Activated CD8-positive, alpha-beta T cell treated with anti-CD3 and anti-CD28 coated beads for 36 hours (primary cell): ENCODE measurements at regions not wholly inside any gene's neighbourhood (a gene's known extent, or its start where the extent isn't known, plus 50 kb on each side); places are given as distances from the start of the nearest gene placed in this dataset.
A peak's percentile ranks its signal among the peaks of the same experiment; 100 is the strongest.

Experiments
- ATAC-seq: fragments of 200-7000 bp; cut with Tn5 transposase; one replicate; pipeline ENCODE4 v1.10.0; 2021; ENCODE audit warnings: mild to moderate bottlenecking, moderate library complexity
- CTCF ChIA-PET: fragments of 350-600 bp; sonication (Branson Sonifier 250); formaldehyde crosslinking; loops from one replicate; lab custom pipeline; 2021; ENCODE audit warnings: antibody characterized with exemption; lab: Charles Lee
- POLR2A ChIA-PET: fragments of 350-600 bp; sonication (Branson Sonifier 250); formaldehyde crosslinking; loops from one replicate; lab custom pipeline; 2021; ENCODE audit warnings: antibody characterized with exemption; lab: Charles Lee
- DNase-seq: peaks from one replicate; pipeline ENCODE4 v3.0.0-alpha.2; 2020
- H3K27ac Mint-ChIP-seq: one replicate; pipeline ENCODE4 v1.8.0; 2021; ENCODE audit warnings: mild to moderate bottlenecking, mixed read lengths
- H3K27me3 Mint-ChIP-seq: one replicate; pipeline ENCODE4 v1.8.0; 2021; ENCODE audit warnings: mixed read lengths
- H3K36me3 Mint-ChIP-seq: one replicate; pipeline ENCODE4 v1.8.0; 2021; ENCODE audit warnings: low read depth, mixed read lengths
- H3K4me1 Mint-ChIP-seq: one replicate; pipeline ENCODE4 v1.8.0; 2021; ENCODE audit warnings: low read depth, mixed read lengths
- H3K4me3 Mint-ChIP-seq: one replicate; pipeline ENCODE4 v1.8.0; 2021; ENCODE audit warnings: mild to moderate bottlenecking, moderate library complexity, mixed read lengths
- H3K9me3 Mint-ChIP-seq: one replicate; pipeline ENCODE4 v1.8.0; 2021; ENCODE audit warnings: mixed read lengths
- intact Hi-C: fragments of 100-400 bp; cut with micrococcal nuclease; formaldehyde crosslinking; loops from one replicate; pipeline ENCODE4 v1.10.0; 2022
- TF ChIP-seq, protein P1 (sequence below): fragments of 200-600 bp; IDR thresholded peaks from one replicate; pipeline ENCODE4 v1.8.0; 2022; ENCODE audit warnings: antibody characterized with exemption, mild to moderate bottlenecking

DNA sequence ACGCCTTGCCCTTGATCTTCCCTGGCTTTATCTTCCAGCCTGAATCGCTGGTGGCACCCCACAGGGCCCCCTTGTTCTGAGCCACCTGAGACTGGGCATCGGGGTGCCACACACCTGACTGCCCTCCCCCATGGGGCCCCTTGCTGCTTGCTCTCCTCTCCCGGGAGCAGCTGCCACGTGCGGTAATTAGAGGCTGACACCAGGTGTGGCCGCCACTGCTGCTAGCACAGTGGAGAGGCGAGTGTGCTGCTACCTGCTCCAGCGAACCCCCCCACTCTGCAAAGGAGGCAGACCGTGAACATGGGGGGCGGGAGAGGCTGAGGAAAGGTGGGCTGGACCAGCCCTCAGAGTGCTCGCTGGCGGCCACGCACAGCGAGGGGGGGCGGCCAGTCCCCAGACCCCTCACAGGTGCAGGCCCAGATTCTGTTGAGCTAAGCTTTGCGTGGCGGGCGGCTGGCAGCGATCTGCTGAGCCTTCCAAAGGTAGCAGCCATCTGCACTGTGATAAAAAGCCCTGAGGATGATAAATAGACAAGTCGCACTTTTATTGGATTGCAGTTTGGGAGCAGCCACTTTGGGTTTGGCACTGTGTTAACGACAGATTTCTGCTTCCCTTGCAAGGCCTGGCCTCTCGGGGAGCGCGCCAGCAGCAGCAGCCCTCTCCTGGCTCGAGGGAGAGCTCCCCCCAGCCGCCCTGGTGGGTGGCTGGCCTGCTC is 167.9 kb upstream of the GSE1 start:
- CTCF ChIA-PET: interaction anchor here (0.7 to 5.0 kb wide), 5 partner anchors 9 to 171 kb away, joined by 3 to 33 read pairs (median 6); no protein-coding TSS in a partner anchor

DNA sequence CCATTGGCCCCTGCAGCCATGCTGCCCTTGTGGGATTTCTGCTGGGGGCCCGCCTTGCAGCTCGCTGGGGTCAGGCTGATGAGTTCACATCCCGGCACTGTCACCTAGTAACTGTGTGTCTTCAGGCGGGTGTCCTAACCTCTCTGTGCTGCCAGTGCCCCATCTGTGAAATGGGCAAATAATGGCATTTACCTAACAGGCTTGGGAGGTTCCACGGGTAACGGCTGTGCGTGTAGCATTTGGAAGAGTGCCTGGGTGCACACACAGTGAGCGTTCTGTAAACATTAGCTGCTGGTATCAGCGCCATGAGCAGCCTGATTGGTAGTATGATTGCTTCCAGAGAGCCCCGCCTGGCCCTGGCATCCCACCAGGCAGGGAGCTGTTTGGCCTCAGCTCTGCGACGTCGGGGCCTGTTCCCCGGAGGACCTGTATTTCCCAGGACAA is 167.3 kb upstream of the GSE1 start:
- ChIA-PET CTCF (interaction anchor here (1.3 to 5.0 kb wide), 4 partner anchors 9 to 170 kb away, joined by 4 to 33 read pairs (median 17); no protein-coding TSS in a partner anchor), POLR2A (interaction anchor here (0.7 to 1.5 kb wide), 3 partner anchors 11 to 109 kb away, joined by 3 to 5 read pairs (median 4); no protein-coding TSS in a partner anchor)
- Mint-ChIP-seq H3K36me3 (no peaks in the 10 kb centered on the region), H3K27me3 (no peaks in the 10 kb centered on the region), H3K4me1 (peaks cover 34% of the 10 kb centered on the region), H3K4me3 (no peak overlapping the region), H3K27ac (no peak overlapping the region), H3K9me3 (no peaks in the 10 kb centered on the region)
- ATAC-seq (no peak), DNase-seq (no peak)
- TF ChIP-seq, protein P1, sequence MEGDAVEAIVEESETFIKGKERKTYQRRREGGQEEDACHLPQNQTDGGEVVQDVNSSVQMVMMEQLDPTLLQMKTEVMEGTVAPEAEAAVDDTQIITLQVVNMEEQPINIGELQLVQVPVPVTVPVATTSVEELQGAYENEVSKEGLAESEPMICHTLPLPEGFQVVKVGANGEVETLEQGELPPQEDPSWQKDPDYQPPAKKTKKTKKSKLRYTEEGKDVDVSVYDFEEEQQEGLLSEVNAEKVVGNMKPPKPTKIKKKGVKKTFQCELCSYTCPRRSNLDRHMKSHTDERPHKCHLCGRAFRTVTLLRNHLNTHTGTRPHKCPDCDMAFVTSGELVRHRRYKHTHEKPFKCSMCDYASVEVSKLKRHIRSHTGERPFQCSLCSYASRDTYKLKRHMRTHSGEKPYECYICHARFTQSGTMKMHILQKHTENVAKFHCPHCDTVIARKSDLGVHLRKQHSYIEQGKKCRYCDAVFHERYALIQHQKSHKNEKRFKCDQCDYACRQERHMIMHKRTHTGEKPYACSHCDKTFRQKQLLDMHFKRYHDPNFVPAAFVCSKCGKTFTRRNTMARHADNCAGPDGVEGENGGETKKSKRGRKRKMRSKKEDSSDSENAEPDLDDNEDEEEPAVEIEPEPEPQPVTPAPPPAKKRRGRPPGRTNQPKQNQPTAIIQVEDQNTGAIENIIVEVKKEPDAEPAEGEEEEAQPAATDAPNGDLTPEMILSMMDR: no peak
- intact Hi-C loops: no loop called here

More for the DNA sequence above, 167.9 kb upstream of the GSE1 start:
- H3K4me1 Mint-ChIP-seq: peaks cover 34% of the 10 kb centered on the region
- no peak overlapping the region for H3K4me3 Mint-ChIP-seq
- peak; percentile 19 for DNase-seq
- H3K27ac Mint-ChIP-seq: no peak overlapping the region
- H3K36me3 Mint-ChIP-seq: no peaks in the 10 kb centered on the region
- no peaks in the 10 kb centered on the region for H3K27me3 Mint-ChIP-seq
- TF ChIP-seq, protein P1: no peak
- POLR2A ChIA-PET: interaction anchor here (1.2 to 1.5 kb wide), 2 partner anchors 11 to 21 kb away, joined by 3 to 4 read pairs; no protein-coding TSS in a partner anchor
- no peaks in the 10 kb centered on the region for H3K9me3 Mint-ChIP-seq
- no peak for ATAC-seq
- intact Hi-C loops: no loop called here

DNA sequence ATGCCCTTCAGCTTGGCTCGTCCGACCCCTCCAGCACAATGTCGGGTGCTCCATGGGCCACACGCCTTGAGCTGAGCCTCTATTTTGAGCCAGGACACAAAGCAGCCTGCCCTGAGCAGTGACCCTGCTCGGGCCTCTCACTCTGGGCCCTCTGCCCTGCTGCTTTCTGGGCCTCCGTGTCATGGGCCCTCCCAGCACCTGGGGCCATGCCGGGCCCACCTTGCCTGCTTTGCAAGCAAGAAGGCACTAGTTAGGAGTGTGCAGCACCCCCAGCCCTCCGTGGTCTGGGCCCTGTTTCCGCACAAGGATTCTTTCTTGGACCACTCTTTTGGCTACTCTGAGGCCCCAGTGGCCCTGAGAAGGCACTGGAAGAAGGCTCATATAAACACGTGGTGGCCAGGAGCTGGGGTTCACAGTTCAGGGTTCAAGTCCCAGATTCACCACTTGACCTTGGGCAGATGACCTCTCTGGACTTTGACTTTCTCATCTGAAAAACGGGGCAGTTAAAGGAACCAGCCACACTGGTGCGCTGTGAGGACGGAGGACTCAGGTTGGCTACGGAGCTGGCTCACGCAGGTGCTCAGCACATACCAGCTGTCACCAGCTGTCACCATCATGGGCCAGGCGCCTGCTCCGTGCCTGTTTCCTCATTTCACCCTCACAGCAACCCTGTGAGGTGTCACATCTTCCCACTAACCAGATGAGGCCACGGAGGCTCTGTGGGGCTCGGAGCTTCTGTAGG is 166.0 kb upstream of the GSE1 start:
- intact Hi-C loops: no loop called here
- no peak overlapping the region for H3K4me3 Mint-ChIP-seq
- no peaks in the 10 kb centered on the region for H3K27me3 Mint-ChIP-seq
- H3K36me3 Mint-ChIP-seq: no peaks in the 10 kb centered on the region
- peak; percentile 20 for ATAC-seq
- H3K9me3 Mint-ChIP-seq: no peaks in the 10 kb centered on the region
- TF ChIP-seq, protein P1: no peak
- DNase-seq: peak; percentile 17
- ChIA-PET CTCF (interaction anchor here (0.7 to 5.0 kb wide), 9 partner anchors 10 to 169 kb away, joined by 3 to 33 read pairs (median 5); no protein-coding TSS in a partner anchor), POLR2A (interaction anchor here (0.8 to 1.5 kb wide), 6 partner anchors 11 to 167 kb away, joined by 3 read pairs; no protein-coding TSS in a partner anchor)
- peaks cover 43% of the 10 kb centered on the region for H3K4me1 Mint-ChIP-seq
- H3K27ac Mint-ChIP-seq: no peak overlapping the region

DNA sequence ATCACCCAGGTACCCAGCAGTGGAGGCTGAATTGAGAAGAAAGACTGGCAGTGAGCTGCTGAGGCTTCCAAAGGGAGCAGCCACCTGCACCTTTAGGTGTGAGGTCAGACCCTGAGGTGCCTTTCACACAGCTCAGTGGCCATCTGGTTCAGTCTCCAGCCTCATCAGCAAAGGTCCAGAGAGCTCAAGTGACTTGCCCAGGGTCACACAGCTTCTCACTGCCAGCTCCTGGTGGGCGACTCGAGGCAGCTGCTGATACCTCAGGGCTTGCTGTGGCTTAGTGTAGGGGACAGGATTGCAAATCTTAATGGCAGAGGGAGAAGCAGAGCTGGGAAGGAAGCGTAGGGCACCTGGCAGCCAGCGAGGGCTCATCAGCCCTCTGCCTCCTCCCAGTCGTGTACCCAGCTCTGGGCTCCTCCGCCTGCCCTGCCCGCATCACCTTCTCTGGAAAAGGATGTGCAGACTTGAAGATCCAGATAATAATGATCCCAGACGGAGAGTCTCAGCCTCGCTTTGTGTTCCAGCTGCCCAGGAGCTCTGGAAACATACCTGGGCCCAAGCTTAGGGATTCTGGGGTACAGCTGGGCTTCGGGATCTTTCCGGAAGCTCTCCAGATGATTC is 165.3 kb upstream of the GSE1 start:
- ChIA-PET POLR2A (interaction anchor here (0.8 to 1.3 kb wide), 5 partner anchors 11 to 166 kb away, joined by 3 read pairs; no protein-coding TSS in a partner anchor), CTCF (interaction anchor here (0.7 to 5.0 kb wide), 10 partner anchors 10 to 168 kb away, joined by 3 to 33 read pairs (median 4); no protein-coding TSS in a partner anchor)
- Mint-ChIP-seq H3K4me1 (peaks cover 46% of the 10 kb centered on the region), H3K27me3 (no peaks in the 10 kb centered on the region), H3K9me3 (no peaks in the 10 kb centered on the region), H3K27ac (no peak overlapping the region), H3K4me3 (no peak overlapping the region), H3K36me3 (no peaks in the 10 kb centered on the region)
- intact Hi-C loops: no loop called here
- DNase-seq (no peak), ATAC-seq (peak; percentile 6)
- TF ChIP-seq, protein P1: no peak
